Colonic mucosa (tissue), 4 donors: ENCODE measurements at regions not wholly inside any gene's neighbourhood (a gene's known extent, or its start where the extent isn't known, plus 50 kb on each side); places are given as distances from the start of the nearest gene placed in this dataset.

ENCODE experiments used
- DNase-seq: peaks from one replicate; pipeline ENCODE4 v3.0.0-alpha.2; 2020
- H3K27ac ChIP-seq: fragments of 200-600 bp; one replicate; pipeline ENCODE4 v1.8.0; 2021
- H3K27me3 ChIP-seq: fragments of 200-600 bp; one replicate; pipeline ENCODE4 v1.8.0; 2021
- H3K36me3 ChIP-seq: fragments of 200-600 bp; one replicate; pipeline ENCODE4 v1.8.0; 2021
- H3K4me1 ChIP-seq: fragments of 200-600 bp; one replicate; pipeline ENCODE4 v1.8.0; 2021; ENCODE audit warnings: mild to moderate bottlenecking
- H3K4me3 ChIP-seq: fragments of 200-600 bp; one replicate; pipeline ENCODE4 v1.8.0; 2021
- H3K9ac ChIP-seq, 2 donors: one replicate each; pipeline ENCODE4 v1.7.0; 2013; ENCODE audit warnings: control low read depth in 2 of 2, low read depth in 2 of 2, low read length in 2 of 2
- H3K9me3 ChIP-seq: fragments of 200-600 bp; one replicate; pipeline ENCODE4 v1.8.0; 2021
- CTCF ChIP-seq: fragments of 200-600 bp; IDR thresholded peaks from one replicate; pipeline ENCODE4 v1.8.0; 2022; ENCODE audit warnings: antibody characterized with exemption, mild to moderate bottlenecking
- intact Hi-C: fragments of 100-400 bp; cut with DNase I; formaldehyde crosslinking; loops from one replicate; pipeline ENCODE4 v1.14.1; 2022
- donor health status: healthy.
- donor health status: DM: no; HTN: no; CAD: no.
- donor health status: DM: no; HTN: no; CAD: no.

GRCh38 chr21:16071092-16071491 is 341.3 kb downstream of the USP25 start:
- Histone ChIP-seq H3K4me1 (no peaks in the 10 kb centered on the region), H3K27ac (no peak overlapping the region), H3K9me3 (no peaks in the 10 kb centered on the region), H3K4me3 (no peak overlapping the region), H3K9ac (no peak overlapping the region), H3K36me3 (no peaks in the 10 kb centered on the region), H3K27me3 (no peaks in the 10 kb centered on the region)
- TF ChIP-seq CTCF: no peak
- intact Hi-C loops: loop anchor here (10.0 kb wide), 1 partner anchor 264 kb away; no protein-coding TSS in a partner anchor
- no peak for DNase-seq

GRCh38 chr21:16071761-16072160 is 342.0 kb downstream of the USP25 start:
- no peak for TF ChIP-seq CTCF

GRCh38 chr21:16072221-16072620 is 342.4 kb downstream of the USP25 start:
- H3K4me1 ChIP-seq: no peaks in the 10 kb centered on the region
- intact Hi-C loops: loop anchor here (10.0 kb wide), 1 partner anchor 263 kb away; no protein-coding TSS in a partner anchor
- no peaks in the 10 kb centered on the region for H3K36me3 ChIP-seq
- TF ChIP-seq CTCF: no peak
- no peaks in the 10 kb centered on the region for H3K27me3 ChIP-seq
- H3K4me3 ChIP-seq: no peak overlapping the region
- H3K9ac ChIP-seq: no peak overlapping the region
- no peaks in the 10 kb centered on the region for H3K9me3 ChIP-seq
- DNase-seq: no peak
- no peak overlapping the region for H3K27ac ChIP-seq

More at GRCh38 chr21:16071761-16072160, 342.0 kb downstream of the USP25 start:
- no peak for DNase-seq
- intact Hi-C loops: loop anchor here (10.0 kb wide), 1 partner anchor 263 kb away; no protein-coding TSS in a partner anchor
- H3K9ac ChIP-seq: no peak overlapping the region
- no peaks in the 10 kb centered on the region for H3K27me3 ChIP-seq
- no peaks in the 10 kb centered on the region for H3K4me1 ChIP-seq
- H3K27ac ChIP-seq: no peak overlapping the region
- no peaks in the 10 kb centered on the region for H3K36me3 ChIP-seq
- no peak overlapping the region for H3K4me3 ChIP-seq
- H3K9me3 ChIP-seq: no peaks in the 10 kb centered on the region

- Histone ChIP-seq H3K4me1 (no peaks in the 10 kb centered on the region), H3K36me3 (no peaks in the 10 kb centered on the region), H3K9ac (no peak overlapping the region), H3K27ac (no peak overlapping the region), H3K9me3 (no peaks in the 10 kb centered on the region), H3K27me3 (no peaks in the 10 kb centered on the region), H3K4me3 (no peak overlapping the region)
- intact Hi-C loops: loop anchor here (10.0 kb wide), 1 partner anchor 262 kb away; no protein-coding TSS in a partner anchor
- no peak for TF ChIP-seq CTCF
- DNase-seq: no peak
These were observed 343.0 kb downstream of the USP25 start for GRCh38 chr21:16072737-16073136.

- no peak for TF ChIP-seq CTCF
- H3K36me3 ChIP-seq: no peaks in the 10 kb centered on the region
- H3K9ac ChIP-seq: no peak overlapping the region
- no peak overlapping the region for H3K27ac ChIP-seq
- no peak for DNase-seq
- H3K9me3 ChIP-seq: no peaks in the 10 kb centered on the region
- no peaks in the 10 kb centered on the region for H3K4me1 ChIP-seq
- intact Hi-C loops: loop anchor here (10.0 kb wide), 1 partner anchor 261 kb away; no protein-coding TSS in a partner anchor
- no peak overlapping the region for H3K4me3 ChIP-seq
- no peaks in the 10 kb centered on the region for H3K27me3 ChIP-seq
These were observed 343.8 kb downstream of the USP25 start for GRCh38 chr21:16073586-16073985.
